HG03442 (cell line): ENCODE measurements at regions not wholly inside any gene's neighbourhood (a gene's known extent, or its start where the extent isn't known, plus 50 kb on each side); places are given as distances from the start of the nearest gene placed in this dataset.

ENCODE experiments used
- ATAC-seq: cut with Tn5 transposase; IDR thresholded peaks from one replicate; pipeline ENCODE4 v1.9.1; 2021; ENCODE audit warnings: mild to moderate bottlenecking, moderate library complexity; ENCODE audit not compliant: unreplicated experiment

DNA sequence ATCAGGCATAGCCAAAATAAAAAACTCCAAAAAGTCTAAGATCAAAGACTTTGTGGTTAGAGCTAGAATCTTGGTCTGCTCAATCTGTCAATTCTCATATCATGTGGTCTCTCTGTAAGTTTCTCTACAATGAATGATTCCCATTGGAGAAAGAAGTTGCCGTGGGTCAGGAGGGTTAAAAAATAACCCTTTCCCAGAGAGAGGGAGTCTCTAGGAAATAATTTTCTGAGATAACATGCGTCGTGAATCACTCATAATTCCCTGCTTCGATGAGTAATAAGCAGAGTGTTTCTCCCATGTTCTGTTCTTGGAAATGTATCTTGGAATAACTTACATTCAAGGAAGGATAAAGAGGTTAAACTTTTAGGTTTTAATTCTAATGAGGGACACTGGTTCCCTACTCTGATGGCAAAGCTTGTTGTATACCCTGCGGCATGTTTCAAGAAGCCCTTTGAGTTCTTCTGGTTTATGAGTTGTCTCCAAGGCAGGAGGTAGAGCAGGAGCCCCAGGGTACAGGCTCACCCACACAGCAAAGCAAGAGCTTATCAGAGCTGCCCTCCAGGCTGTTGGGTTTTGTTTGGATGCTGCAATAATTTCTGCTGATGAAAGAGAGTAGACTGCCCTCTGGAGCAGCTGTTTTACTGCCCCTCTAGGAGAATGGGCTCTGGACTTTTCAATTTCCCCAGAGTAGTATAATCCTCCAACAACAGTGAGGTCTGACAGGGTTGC lies 599.1 kb downstream of the QKI start:
- no peak for ATAC-seq

DNA sequence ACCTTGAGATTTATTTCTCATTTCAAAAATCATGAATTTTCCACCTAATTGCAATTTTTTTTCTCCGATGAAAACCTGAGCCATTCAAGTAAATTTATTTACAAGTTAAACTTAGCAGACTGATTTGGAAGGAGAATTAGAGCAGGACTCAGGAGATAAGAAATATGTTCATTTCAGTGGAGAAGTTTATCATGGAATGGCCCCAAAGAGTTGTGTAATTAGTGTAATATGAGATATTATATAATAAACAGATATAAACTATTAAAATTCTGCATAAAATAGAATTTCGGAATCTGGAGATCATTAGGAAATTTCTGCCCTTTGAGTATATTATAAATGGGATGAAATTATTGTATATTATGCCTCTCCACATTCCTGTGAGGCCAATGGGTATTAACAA lies 596.8 kb downstream of the QKI start:
- no peak for ATAC-seq

DNA sequence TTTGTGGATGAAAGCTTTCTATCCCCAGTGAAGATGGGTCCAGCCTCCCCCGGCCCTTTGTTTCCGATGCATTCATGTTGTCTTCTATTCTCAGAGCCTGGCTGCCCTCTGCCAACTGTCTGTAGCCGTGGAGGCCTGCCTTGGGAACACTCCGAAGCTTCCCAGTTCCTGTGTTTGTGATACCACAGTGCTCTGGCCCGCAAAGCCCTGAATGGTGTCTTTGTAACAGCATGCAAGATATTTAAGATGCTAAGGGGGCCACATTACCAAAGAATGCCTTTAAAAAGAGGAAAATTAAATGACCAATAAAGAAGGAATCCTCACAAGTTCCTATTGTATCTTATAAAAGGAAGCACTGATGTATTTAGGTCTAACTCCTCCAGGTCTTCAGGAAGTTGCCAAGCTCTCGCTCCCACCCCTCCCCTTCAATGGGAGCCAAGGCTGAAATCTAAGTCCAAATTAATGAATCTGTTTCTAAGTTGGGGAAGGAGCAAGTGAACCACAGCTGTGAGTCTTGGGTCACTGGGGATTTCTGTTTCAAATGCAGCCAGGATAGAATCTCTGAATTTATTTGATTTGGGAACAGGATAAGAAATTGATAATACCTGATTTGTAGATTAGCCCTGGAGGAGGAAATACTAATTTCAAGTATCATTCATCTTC lies 596.1 kb downstream of the QKI start:
- ATAC-seq, result no peak

DNA sequence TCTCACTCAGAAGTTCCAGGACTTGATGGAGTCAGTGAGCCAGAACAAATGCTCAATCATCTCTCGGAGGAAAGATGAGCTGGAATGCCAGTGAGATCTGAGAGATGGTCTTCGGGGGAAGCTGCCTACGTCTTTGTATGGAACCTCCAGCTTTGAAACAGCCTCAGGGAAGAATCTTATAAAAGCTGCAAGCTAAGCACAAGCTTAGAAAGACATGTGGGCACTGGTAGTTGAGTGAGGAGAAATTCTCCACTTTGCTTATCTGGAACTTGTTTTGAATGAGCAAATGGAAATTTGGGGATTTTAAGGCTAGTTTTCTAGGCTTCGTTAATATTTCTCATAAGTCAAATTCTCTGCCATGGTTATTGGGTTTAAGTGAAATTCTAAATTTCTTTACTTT lies 594.4 kb downstream of the QKI start:
- ATAC-seq, result no peak

DNA sequence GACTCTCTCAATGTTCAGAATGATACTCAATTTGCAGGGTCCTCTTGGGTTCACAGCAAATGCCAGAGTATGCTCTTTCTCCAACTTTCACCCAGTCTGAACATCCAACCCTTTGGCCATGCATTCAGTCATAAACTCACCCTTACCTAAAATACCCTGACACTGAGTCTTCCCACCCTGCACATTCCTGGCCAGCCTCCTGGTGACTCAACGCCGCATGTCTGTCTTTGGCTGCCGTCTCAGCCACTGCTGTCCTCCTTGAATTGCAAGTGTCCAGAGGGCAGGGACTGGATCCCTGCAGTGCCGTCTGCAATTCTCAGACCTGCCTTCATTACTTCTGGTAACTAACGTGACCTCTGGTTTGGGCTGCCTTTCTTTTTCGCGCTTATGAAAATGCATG lies 593.4 kb downstream of the QKI start:
- ATAC-seq, result no peak

DNA sequence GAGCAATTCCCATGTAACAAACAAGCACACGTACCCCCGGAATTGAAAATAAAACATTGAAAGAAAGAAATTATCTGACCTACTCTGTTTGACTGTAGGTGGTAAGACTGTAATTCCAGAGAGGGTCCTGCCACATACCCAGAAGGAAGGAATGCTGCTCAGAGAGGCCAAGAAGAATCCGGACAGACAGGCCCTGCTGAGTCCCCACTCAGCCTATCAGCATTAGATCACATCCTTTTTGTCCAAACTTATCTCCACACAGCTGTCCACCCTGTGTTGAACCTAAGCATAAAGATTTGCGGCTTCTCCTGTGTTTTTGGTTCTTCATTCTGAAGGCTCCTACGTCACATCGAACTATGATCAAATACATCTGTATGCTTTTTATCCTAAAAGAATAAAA lies 591.9 kb downstream of the QKI start:
- ATAC-seq, result no peak

DNA sequence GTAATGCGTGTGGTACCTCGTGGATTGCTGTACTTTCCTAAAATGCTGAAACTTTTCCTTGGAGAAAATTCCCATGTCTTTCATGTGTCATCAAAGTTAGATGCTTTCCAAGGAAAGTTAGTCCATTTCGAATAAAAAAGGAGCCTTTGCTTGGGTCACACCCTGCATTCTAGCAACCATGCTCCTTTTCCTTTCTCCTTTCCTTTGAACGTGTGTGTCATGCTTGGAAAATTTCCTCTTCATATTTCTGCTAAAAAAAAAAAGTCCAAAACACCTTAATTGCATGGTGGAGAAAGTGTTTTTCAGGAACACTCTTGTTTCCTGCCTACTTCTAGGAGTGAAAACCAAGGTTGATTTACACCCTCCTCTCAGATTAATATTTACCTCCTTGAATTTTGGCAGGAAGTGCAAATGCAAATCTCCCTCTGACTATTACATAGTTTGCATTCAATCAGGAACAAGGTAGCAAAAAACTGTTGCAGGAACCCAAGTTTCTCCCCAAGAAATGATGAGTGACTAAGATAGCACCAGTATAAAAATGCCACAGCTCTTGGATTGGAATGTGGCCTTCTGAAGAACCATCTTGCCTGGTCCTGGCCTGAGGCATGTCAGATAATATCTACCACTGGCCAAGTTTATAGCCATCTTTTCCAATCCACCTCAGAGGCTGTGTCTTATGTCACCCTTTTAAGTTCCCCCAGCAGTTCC lies 590.6 kb downstream of the QKI start:
- ATAC-seq, result no peak

DNA sequence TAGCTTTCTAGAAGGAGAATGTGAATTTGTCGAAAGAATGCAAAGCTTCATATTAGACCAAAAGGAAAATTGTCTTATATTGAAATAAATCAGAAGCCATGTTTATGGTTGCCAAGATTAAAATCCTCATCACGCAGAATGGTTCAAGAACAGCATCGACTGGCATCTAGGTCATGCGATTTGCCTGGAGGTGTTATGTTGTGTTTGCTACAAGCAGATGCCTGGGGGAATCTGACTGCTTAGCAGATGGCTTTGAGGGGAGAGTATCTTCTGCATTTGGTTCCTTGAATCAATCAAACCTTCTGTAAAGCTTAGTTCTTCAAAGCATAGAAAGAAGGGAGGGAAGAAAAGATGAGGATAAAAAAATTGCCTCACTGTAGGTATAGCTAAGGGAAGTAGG lies 585.8 kb downstream of the QKI start:
- no peak for ATAC-seq

DNA sequence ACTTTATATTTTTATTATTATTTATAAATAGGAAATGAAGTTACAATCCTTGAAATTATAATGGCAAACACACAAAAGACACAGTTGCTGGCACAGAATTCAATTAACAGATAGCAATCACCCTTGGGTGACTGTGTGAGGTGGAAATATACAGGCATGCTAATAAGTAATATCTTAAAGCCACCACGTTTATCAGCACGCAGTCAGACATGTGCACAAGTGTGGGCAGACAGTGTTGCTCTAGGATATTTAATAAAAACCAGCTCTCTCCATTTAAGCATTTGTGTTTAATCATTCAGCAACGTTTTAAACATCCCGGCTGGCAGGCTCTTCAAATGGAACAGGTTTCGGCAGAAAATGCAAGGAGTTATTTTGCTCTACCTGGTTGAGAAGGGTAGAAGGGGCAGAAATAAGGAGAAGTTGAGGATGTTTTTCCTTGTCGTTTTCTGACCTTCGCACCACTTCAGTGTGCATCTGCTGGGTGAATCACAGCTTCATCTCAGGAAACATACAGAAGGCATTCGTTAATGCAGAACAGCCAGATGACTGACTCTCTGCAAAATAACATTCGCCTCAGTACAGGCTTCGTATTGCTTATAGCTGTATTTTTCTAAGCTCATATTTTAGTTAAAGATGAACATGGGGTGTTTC lies 585.1 kb downstream of the QKI start:
- no peak for ATAC-seq

DNA sequence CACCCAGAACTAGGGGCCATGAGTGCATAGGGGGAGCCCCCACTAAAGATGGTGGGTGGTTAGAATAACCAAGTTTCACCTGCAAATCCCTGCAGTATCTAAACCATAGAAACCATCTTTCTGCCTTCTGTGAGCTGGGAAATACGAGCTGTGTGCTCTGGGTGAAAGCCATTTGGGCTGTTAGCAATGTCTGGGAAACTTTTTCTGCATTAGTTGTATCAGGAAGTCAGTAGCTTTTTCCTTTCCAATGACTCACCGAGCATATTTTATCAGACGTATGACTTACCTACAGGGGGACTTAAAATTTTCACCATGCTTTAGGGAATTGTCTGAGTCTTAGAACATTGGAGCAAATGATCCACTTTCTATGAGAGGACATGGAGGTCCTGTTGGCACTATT lies 584.0 kb downstream of the QKI start:
- no peak for ATAC-seq

DNA sequence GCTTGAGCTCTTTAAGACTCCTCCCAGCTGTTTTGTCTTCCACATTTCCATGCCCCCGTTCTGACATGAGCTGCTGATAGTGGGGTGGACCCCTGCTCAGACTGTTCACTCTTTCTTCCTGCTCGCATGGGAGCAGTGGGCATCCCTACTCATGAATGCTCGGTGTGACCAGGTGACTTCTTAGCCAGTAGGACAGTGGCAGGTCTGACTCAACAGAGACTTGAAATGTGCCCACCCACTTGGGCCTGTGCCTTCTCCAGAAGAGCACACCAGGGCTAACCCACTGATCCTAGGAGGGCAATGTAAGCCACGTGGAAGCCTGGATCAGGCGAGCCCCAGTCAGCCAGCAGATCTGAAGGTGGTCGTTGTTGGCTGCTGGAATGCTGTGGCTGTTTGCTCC lies 582.0 kb downstream of the QKI start:
- no peak for ATAC-seq

DNA sequence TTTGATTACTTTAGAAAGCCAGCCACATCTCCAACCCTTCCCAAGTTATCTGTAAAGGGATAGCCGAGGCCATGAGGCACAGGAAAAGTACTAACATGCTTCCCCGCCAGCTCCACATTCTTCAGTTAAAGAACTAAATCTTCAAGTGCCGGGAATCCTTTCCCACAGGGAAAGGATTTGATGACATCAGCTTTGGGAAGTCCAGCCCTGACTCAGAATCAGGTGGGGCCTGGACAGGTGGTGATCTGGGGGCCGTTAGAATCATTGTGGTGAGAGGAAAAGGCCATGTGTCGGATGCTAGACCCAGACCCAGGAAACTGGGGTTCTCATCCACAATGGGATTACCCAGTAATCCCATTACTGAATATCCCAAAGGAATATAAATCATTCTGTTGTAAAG lies 580.0 kb downstream of the QKI start:
- no peak for ATAC-seq

DNA sequence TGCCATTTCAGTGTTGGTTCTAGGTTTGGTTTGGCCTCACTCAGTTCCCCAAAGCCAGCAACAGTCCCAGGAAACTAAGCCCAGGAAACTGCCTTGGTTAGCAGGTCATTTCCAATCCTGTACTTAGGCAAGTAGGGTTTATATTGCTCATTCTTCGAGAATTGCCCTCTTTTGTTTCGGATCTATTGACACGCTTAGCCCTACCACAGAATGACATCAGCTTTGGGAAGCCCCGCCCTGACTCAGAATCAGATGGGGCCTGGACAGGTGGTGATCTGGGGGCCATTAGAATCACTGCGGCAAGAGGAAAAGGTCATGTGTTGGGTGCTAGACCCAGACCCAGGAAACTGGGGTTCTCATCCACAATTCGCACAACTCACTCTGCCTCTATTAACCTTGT lies 578.2 kb downstream of the QKI start:
- peak; percentile 41 for ATAC-seq

DNA sequence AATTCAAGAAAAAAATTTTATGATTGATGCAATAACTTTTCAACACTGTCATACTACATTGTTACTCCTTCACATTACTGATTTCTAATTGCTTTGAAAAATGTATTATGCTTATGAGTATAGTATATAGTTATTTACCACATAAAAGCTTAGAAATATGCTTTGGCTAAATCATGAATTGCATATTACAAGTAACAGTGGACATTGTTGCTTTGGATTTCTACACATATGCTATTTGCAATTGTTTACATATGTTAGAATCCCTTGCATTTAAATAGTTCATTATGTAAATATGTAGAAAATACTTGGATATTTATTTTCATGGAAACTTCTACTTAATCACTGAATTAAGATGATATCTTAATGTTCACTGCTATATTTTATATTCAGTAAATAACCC lies 577.5 kb downstream of the QKI start:
- no peak for ATAC-seq

DNA sequence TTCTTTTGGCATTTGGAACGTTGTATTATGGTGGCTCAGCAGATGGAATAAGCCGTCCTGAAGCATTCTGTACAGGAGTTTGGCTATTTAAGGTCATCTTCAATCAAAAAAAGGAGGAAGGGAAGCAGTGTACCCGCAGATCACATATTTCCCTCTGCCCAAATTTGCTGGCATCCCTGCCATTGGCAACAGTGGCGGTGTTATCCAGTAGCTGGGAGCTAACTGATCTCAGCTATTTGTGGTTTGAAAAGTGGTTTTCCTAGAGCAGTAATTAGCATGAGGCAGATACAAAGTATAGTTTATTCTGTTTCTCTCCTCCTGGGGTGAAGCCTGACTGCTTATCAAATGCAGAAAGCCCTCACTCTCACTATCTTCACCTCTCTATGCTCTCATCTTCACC lies 576.8 kb downstream of the QKI start:
- no peak for ATAC-seq

DNA sequence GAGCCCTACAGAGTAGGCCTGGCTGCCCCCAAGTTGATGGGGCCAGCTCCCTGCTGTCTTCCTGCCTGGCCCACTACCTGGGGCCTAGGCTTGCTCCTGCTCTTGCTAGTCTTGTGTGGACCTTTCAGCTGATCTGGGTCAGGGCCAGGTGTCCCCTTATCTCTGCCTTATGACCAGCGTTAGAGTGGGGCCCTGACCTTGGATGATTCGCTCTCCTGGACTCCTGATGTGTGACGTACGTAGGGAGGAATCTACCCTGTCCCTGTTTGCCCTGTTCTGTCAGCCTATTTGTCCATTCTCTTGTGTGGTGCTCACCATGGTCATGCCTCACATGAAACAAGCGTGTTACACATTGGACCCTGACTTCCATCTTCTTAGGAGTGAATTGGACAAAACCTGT lies 571.8 kb downstream of the QKI start:
- ATAC-seq, result no peak

DNA sequence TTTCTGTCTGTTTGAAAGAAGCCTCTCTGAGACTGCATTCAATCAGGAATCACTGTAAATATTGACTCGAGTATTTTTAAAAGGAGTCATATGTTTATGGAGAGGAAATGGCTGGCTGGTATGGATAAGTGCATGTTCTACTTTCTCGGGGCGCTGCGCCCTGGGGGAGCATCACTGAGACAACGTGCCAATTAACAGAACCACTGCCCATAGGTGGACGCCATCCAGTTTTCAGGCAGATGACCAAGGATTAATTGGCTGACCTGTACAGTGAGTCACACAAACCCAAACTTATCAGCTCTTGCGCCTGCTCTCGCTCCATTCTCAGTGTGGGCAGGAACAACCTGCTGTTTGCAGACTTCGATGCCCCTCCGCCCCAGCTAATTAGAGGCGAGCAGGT lies 571.2 kb downstream of the QKI start:
- no peak for ATAC-seq

DNA sequence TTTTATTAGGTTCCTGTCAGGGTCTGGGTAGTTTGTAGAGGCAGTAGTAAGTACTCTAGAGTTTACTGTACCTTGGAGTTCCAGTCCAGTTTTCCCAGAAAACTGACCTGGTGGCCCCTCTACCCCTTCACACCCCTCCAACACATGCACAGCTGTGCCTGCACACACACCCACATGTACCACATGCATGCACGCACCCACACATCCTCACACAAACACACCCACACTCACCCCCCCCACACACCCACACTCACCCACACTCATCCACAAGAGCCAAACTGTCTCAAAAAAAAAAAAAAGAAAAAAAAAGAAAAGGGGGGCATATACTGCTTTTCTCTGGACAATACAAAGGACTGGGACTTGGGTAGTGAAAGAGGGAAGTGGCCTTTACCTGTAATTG lies 570.5 kb downstream of the QKI start:
- no peak for ATAC-seq

DNA sequence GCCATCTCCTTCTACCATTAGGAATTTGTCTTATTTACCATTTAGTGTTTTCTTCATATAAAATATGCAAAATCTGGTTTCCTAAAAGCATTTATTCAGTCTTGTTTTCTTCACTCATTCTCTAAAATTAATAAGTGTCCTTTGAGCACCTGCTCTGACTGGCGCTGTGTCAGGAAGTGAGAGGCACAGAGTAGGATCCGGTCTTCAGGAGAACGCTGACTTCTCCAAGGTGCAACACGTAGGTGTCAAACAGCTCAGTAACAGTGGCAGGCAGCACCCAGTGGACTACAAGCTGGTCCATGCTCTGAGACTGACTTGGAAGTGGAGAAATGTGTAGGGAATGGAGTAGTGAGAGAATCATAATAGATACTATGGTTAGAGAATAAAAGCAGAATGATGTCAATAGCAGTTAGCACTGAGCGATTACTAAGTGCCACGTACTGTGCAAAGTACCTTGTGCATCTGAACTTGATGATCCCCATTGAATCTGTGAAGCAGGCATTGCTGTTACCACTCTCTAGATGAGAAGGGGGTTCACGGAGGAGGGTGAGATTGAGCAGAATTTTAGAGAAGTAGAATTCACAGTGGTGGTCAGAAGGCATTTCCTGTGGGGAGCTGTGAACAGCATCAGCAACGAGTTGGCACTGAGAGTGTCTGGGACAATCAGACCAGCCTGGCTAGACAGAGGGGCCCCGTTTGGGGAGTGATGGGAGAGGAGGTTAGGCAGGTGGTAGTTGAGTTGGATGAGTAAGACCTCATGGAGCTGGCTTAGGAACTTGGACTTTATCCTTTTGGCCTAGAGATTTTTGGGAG lies 569.8 kb downstream of the QKI start:
- ATAC-seq, result peak; percentile 66

DNA sequence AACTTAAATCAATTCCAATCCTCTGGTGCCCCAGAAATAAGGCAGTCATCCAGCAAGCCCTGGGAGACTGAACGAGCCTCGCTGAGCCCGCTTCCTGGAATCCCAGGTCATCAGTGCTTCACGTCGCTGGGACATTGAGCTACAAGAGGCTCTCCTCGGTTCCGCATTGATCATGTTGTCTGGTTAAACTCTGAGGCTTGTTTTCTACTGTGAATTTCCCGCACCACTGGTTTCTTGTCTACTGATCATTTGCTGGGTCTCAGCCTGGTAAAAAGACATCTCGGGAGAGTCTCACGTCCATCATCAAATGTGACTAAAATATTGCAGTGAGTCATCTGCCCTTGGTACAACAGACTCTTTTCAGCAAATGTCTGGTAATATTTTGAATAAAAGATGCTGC lies 569.2 kb downstream of the QKI start:
- no peak for ATAC-seq

DNA sequence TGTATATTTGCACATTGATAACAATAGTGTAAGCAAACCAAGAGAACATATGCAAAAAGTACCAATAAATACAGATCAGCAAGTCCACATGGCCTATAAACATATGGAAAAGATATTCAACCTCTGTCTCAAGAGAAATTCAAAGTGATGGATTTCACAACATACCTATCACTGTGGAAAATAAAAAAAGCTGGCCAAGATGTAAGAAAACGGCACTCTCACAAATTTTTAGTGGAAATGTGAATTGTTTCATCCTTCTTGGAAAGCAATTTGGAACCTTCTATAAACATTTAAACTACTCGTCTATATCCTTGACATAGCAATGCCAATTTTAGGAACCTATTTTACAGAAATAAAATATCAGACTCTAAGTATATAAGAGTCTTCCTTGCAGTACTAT lies 559.8 kb downstream of the QKI start:
- no peak for ATAC-seq
